HepG2 (cell line): ENCODE measurements at regions not wholly inside any gene's neighbourhood (a gene's known extent, or its start where the extent isn't known, plus 50 kb on each side); places are given as distances from the start of the nearest gene placed in this dataset.

ENCODE experiments used
- ATAC-seq: fragments of 200-7000 bp; cut with Tn5 transposase; 3 replicates; pipeline ENCODE4 v1.9.1; 2020; ENCODE audit warnings: mild to moderate bottlenecking, moderate library complexity
- BruUV-seq: library from RNA; stranded (reverse); fragments of 400-500 nt; replicated peaks from 2 replicates; lab custom pipeline; 2021; lab: Mats Ljungman, UMichigan
- CTCF ChIA-PET: fragments of 300-600 bp; formaldehyde crosslinking; extraction: SDS; loops from one replicate; lab custom pipeline; 2021; ENCODE audit warnings: low total read pairs, inconsistent platforms, low intra/inter-chr PET ratio; lab: Yijun Ruan, JAX
- POLR2A ChIA-PET: fragments of 350-600 bp; sonication (Branson Sonifier 250); formaldehyde crosslinking; loops from one replicate; lab custom pipeline; 2020; ENCODE audit warnings: antibody characterized with exemption, inconsistent platforms; lab: Yijun Ruan, JAX
- DNase-seq: peaks from one replicate; pipeline ENCODE4 v3.0.0-alpha.2; 2015; ENCODE audit warnings: low spot score
- FAIRE-seq: peaks from 3 replicates; lab custom pipeline; 2011; peaks lifted over from hg19 to GRCh38; lab: Jason Lieb, UNC
- H2AFZ ChIP-seq: one replicate; pipeline ENCODE4 v1.6.1; 2011; ENCODE audit warnings: low read length, inconsistent platforms
- H3K27ac ChIP-seq: fragments of 300-600 bp; 3 replicates; pipeline ENCODE4 v1.8.0; 2011; ENCODE audit warnings: mixed run types, mild to moderate bottlenecking, mixed read lengths, low read length, inconsistent platforms; ENCODE audit not compliant: insufficient read depth; ENCODE audit errors: extremely low read length
- H3K27me3 ChIP-seq, 2 experiments: fragments of 200-600 bp in 1 of 2; 2 replicates in 1 of 2; 3 replicates in 1 of 2; pipeline versions ENCODE4 v1.6.0 to v1.8.0; 2011; ENCODE audit warnings: low read length in 2 of 2, mild to moderate bottlenecking in 2 of 2, moderate library complexity in 2 of 2, inconsistent platforms in 1 of 2; ENCODE audit not compliant: insufficient read depth in 2 of 2, control insufficient read depth in 1 of 2
- H3K36me3 ChIP-seq, 2 experiments: fragments of 200-600 bp in 1 of 2; replicated peaks in 1 of 2; 2 replicates in 1 of 2; 3 replicates in 1 of 2; pipeline versions ENCODE4 v1.5.1 to v1.8.0; 2011; ENCODE audit warnings: low read length in 2 of 2, inconsistent platforms in 1 of 2; ENCODE audit not compliant: insufficient read depth in 2 of 2, control insufficient read depth in 1 of 2
- H3K4me1 ChIP-seq: 2 replicates; pipeline ENCODE4 v1.5.1; 2012; ENCODE audit warnings: low read length, inconsistent platforms; ENCODE audit not compliant: insufficient read depth
- H3K4me2 ChIP-seq: 2 replicates; pipeline ENCODE4 v1.6.0; 2011; ENCODE audit warnings: low read depth, low read length, inconsistent platforms
- H3K4me3 ChIP-seq, 3 experiments: fragments of 200-600 bp in 1 of 3; sonication (generic), shearing (Covaris generic) in 1 of 3; replicated peaks in 1 of 3; 2 replicates each; pipeline ENCODE4 v1.5.1; 2011 to 2016; ENCODE audit warnings: low read length in 3 of 3, inconsistent platforms in 2 of 3, low read depth in 2 of 3, mild to moderate bottlenecking in 2 of 3, control low read depth in 1 of 3, mixed read lengths in 1 of 3; ENCODE audit not compliant: insufficient read depth in 1 of 3
- H3K79me2 ChIP-seq: one replicate; pipeline ENCODE4 v1.6.1; 2011; ENCODE audit warnings: low read length, inconsistent platforms; ENCODE audit not compliant: insufficient read depth
- H3K9ac ChIP-seq: 2 replicates; pipeline ENCODE4 v1.6.0; 2011; ENCODE audit warnings: mild to moderate bottlenecking, low read depth, low read length, inconsistent platforms; ENCODE audit not compliant: insufficient read depth
- H3K9me3 ChIP-seq: 2 replicates; pipeline ENCODE4 v1.5.1; 2012; ENCODE audit warnings: mild to moderate bottlenecking, low read length
- H4K20me1 ChIP-seq: 2 replicates; pipeline ENCODE4 v1.6.0; 2011; ENCODE audit warnings: inconsistent platforms, mild to moderate bottlenecking, low read length, moderate library complexity; ENCODE audit not compliant: insufficient read depth
- ATF1 ChIP-seq: IDR thresholded peaks from 2 replicates; pipeline ENCODE4 v1.6.1; 2016; ENCODE audit warnings: mild to moderate bottlenecking, control low read depth
- CC2D1A ChIP-seq: sonication (generic); formaldehyde crosslinking; IDR thresholded peaks from 2 replicates; pipeline ENCODE4 v1.8.1; 2023; ENCODE audit warnings: mild to moderate bottlenecking, missing genetic modification reagents
- CCAR2 ChIP-seq: fragments of 200-400 bp; formaldehyde crosslinking; optimal IDR thresholded peaks from 2 replicates; pipeline ENCODE3; 2018; ENCODE audit warnings: low read depth, mild to moderate bottlenecking, low read length, moderate library complexity
- EHMT2 ChIP-seq: fragments of 200-600 bp; sonication (generic); IDR thresholded peaks from 2 replicates; pipeline ENCODE4 v1.7.0; 2017; ENCODE audit warnings: antibody characterized with exemption, low read depth, low read length, borderline replicate concordance
- GLI4 ChIP-seq: sonication (generic); formaldehyde crosslinking; IDR thresholded peaks from 2 replicates; pipeline ENCODE4 v1.5.1; 2020; ENCODE audit warnings: missing genetic modification reagents, mild to moderate bottlenecking, moderate library complexity, borderline replicate concordance
- IKZF4 ChIP-seq: sonication (generic); formaldehyde crosslinking; IDR thresholded peaks from 2 replicates; pipeline ENCODE4 v1.5.1; 2020; ENCODE audit warnings: borderline replicate concordance, mild to moderate bottlenecking, low read depth, missing genetic modification reagents; ENCODE audit errors: not compliant biosample characterization
- MAFG ChIP-seq: sonication (generic); formaldehyde crosslinking; IDR thresholded peaks from 2 replicates; pipeline ENCODE4 v1.5.1; 2020; ENCODE audit warnings: mild to moderate bottlenecking, missing genetic modification reagents
- MAZ ChIP-seq, 2 experiments: sonication (generic) in 1 of 2; formaldehyde crosslinking in 1 of 2; IDR thresholded peaks; 2 replicates each; pipeline versions ENCODE4 v1.5.0 to v1.6.1; 2012 to 2020; ENCODE audit warnings: low read depth in 2 of 2, mild to moderate bottlenecking in 2 of 2, borderline replicate concordance in 1 of 2, improper control_type of control experiment in 1 of 2, low read length in 1 of 2, missing genetic modification reagents in 1 of 2, moderate library complexity in 1 of 2
- RNF2 ChIP-seq: fragments of 450-650 bp; conservative IDR thresholded peaks from 2 replicates; pipeline ENCODE4 v1.6.1; 2016; ENCODE audit warnings: low read depth
- STAT5B ChIP-seq: sonication (generic); formaldehyde crosslinking; IDR thresholded peaks from 2 replicates; pipeline ENCODE4 v1.4.0; 2020; ENCODE audit warnings: missing genetic modification reagents
- TAF15 ChIP-seq: fragments of 200-400 bp; formaldehyde crosslinking; IDR thresholded peaks from one replicate; pipeline ENCODE4 v1.6.1; 2018; ENCODE audit warnings: mild to moderate bottlenecking, low read depth, low read length; ENCODE audit not compliant: poor library complexity, severe bottlenecking
- TCF7L2 ChIP-seq: IDR thresholded peaks from 2 replicates; pipeline ENCODE4 v1.6.1; 2011; ENCODE audit warnings: mild to moderate bottlenecking, low read depth, low read length, moderate library complexity
- ZNF460 ChIP-seq: sonication (generic); formaldehyde crosslinking; IDR thresholded peaks from 2 replicates; pipeline ENCODE4 v1.5.1; 2020; ENCODE audit warnings: missing genetic modification reagents, mild to moderate bottlenecking, borderline replicate concordance
- ZNF562 ChIP-seq: sonication (generic); formaldehyde crosslinking; IDR thresholded peaks from 2 replicates; pipeline ENCODE4 v1.8.0; 2022; ENCODE audit warnings: missing genetic modification reagents, borderline replicate concordance
- ZNF788 ChIP-seq: sonication (generic); formaldehyde crosslinking; IDR thresholded peaks from 2 replicates; pipeline ENCODE4 v1.5.0; 2020; ENCODE audit warnings: mild to moderate bottlenecking, missing genetic modification reagents, borderline replicate concordance
- ZNF790 ChIP-seq: sonication (generic); formaldehyde crosslinking; IDR thresholded peaks from 2 replicates; pipeline ENCODE4 v1.8.0; 2022; ENCODE audit warnings: missing genetic modification reagents, mild to moderate bottlenecking, borderline replicate concordance
- ZSCAN21 ChIP-seq: sonication (generic); formaldehyde crosslinking; IDR thresholded peaks from 2 replicates; pipeline ENCODE4 v1.8.0; 2022; ENCODE audit warnings: mild to moderate bottlenecking, missing genetic modification reagents, moderate library complexity, borderline replicate concordance
- in situ Hi-C: cut with HindIII; loops from 2 replicates; pipeline ENCODE4 v1.10.0; 2017; ENCODE audit warnings: low pct_unique_long_range_greater_than_20kb; ENCODE audit not compliant: extremely low pct_ligation_motif_present
- intact Hi-C: fragments of 100-400 bp; cut with micrococcal nuclease; formaldehyde crosslinking; loops from one replicate; pipeline ENCODE4 v1.10.0; 2022; ENCODE audit not compliant: unreplicated experiment
- TF ChIP-seq, protein P1 (sequence below): sonication (generic); formaldehyde crosslinking; conservative IDR thresholded peaks from 2 replicates; pipeline ENCODE4 v1.4.0; 2020; ENCODE audit warnings: mild to moderate bottlenecking, missing genetic modification reagents, moderate library complexity
- TF ChIP-seq, protein P2 (sequence below): IDR thresholded peaks from 2 replicates; pipeline ENCODE4 v1.6.1; 2016; ENCODE audit warnings: missing genetic modification reagents, missing compliant biosample characterization
- TF ChIP-seq, protein P3 (sequence below): sonication (generic); formaldehyde crosslinking; IDR thresholded peaks from 2 replicates; pipeline ENCODE4 v1.5.0; 2020; ENCODE audit warnings: missing genetic modification reagents

DNA sequence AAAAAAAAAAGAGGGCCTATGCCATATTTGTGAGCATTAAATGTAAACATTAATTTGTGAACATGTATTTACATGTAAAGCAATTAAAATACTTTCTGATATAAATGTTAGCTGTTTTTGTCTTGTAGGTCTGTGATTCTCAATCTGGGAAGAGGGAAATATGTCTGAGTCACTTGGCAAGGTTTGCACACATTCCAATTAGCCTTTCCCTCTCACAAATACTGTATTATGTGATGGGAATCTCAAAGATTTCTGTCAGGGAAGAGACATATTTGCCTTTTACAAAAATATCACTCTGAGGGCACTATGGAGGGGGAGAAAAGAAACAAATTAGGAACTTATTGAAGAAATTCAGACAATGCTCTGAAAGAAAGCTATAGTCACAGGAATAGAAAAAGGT, 483.6 kb downstream of the GBE1 start:
- no peak overlapping the region for H3K4me3 ChIP-seq
- DNase-seq = no peak
- BruUV-seq = no TSS peak
- H3K27ac ChIP-seq = no peak overlapping the region
- no peaks in the 10 kb centered on the region for H3K9me3 ChIP-seq
- no peak for ATAC-seq
- FAIRE-seq = no peak
- POLR2A ChIA-PET = no interaction called here
- in situ Hi-C loops (no loop called here), intact Hi-C loops (no loop called here)
- CTCF ChIA-PET = no interaction called here
- H3K9ac ChIP-seq = no peak overlapping the region
- no peaks in the 10 kb centered on the region for H3K36me3 ChIP-seq
- no peak overlapping the region for H2AFZ ChIP-seq
- H3K27me3 ChIP-seq = no peaks in the 10 kb centered on the region
- no peak overlapping the region for H3K4me2 ChIP-seq
- H4K20me1 ChIP-seq = no peaks in the 10 kb centered on the region
- TF ChIP-seq RNF2 (no peak), ZNF790 (CRISPR knock-in tag) (no peak), ATF1 (CRISPR knock-in tag) (no peak), ZNF562 (CRISPR knock-in tag) (no peak), ZNF788 (CRISPR knock-in tag) (no peak), TAF15 (no peak), EHMT2 (no peak), STAT5B (CRISPR knock-in tag) (no peak), IKZF4 (CRISPR knock-in tag) (no peak), ZSCAN21 (CRISPR knock-in tag) (no peak), CCAR2 (no peak), CC2D1A (no peak), MAZ (IDR thresholded peaks at IDR 0.05; ENCODE audit: borderline replicate concordance, low read depth, low read length) (no peak), MAZ (CRISPR knock-in tag; IDR thresholded peaks at IDR 0.05; ENCODE audit: low read depth) (no peak), GLI4 (no peak), TCF7L2 (no peak), MAFG (no peak), ZNF460 (CRISPR knock-in tag) (no peak)
- TF ChIP-seq, protein P1, sequence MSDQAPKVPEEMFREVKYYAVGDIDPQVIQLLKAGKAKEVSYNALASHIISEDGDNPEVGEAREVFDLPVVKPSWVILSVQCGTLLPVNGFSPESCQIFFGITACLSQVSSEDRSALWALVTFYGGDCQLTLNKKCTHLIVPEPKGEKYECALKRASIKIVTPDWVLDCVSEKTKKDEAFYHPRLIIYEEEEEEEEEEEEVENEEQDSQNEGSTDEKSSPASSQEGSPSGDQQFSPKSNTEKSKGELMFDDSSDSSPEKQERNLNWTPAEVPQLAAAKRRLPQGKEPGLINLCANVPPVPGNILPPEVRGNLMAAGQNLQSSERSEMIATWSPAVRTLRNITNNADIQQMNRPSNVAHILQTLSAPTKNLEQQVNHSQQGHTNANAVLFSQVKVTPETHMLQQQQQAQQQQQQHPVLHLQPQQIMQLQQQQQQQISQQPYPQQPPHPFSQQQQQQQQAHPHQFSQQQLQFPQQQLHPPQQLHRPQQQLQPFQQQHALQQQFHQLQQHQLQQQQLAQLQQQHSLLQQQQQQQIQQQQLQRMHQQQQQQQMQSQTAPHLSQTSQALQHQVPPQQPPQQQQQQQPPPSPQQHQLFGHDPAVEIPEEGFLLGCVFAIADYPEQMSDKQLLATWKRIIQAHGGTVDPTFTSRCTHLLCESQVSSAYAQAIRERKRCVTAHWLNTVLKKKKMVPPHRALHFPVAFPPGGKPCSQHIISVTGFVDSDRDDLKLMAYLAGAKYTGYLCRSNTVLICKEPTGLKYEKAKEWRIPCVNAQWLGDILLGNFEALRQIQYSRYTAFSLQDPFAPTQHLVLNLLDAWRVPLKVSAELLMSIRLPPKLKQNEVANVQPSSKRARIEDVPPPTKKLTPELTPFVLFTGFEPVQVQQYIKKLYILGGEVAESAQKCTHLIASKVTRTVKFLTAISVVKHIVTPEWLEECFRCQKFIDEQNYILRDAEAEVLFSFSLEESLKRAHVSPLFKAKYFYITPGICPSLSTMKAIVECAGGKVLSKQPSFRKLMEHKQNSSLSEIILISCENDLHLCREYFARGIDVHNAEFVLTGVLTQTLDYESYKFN (CRISPR knock-in tag) = no peak
- TF ChIP-seq, protein P2, sequence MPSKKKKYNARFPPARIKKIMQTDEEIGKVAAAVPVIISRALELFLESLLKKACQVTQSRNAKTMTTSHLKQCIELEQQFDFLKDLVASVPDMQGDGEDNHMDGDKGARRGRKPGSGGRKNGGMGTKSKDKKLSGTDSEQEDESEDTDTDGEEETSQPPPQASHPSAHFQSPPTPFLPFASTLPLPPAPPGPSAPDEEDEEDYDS = no peak
- TF ChIP-seq, protein P3, sequence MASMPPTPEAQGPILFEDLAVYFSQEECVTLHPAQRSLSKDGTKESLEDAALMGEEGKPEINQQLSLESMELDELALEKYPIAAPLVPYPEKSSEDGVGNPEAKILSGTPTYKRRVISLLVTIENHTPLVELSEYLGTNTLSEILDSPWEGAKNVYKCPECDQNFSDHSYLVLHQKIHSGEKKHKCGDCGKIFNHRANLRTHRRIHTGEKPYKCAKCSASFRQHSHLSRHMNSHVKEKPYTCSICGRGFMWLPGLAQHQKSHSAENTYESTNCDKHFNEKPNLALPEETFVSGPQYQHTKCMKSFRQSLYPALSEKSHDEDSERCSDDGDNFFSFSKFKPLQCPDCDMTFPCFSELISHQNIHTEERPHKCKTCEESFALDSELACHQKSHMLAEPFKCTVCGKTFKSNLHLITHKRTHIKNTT (CRISPR knock-in tag) = no peak
- peaks cover 19% of the 10 kb centered on the region for H3K4me1 ChIP-seq
- H3K79me2 ChIP-seq = no peaks in the 10 kb centered on the region
